Parathyroid adenoma (tissue), 2 donors: ENCODE measurements at regions not wholly inside any gene's neighbourhood (a gene's known extent, or its start where the extent isn't known, plus 50 kb on each side); places are given as distances from the start of the nearest gene placed in this dataset.

Experiments used
- H2AFZ ChIP-seq: fragments of 300-600 bp; sonication (generic); one replicate; pipeline ENCODE4 v1.7.0; 2017; ENCODE audit warnings: antibody characterized with exemption, mild to moderate bottlenecking
- H3K27ac ChIP-seq: fragments of 300-600 bp; sonication (generic); one replicate; pipeline ENCODE4 v1.7.0; 2017
- H3K27me3 ChIP-seq: fragments of 300-600 bp; sonication (generic); one replicate; pipeline ENCODE4 v1.7.0; 2017; ENCODE audit warnings: low read length; ENCODE audit not compliant: control insufficient read depth, insufficient read depth
- H3K36me3 ChIP-seq: fragments of 300-600 bp; sonication (generic); one replicate; pipeline ENCODE4 v1.7.0; 2017; ENCODE audit warnings: low read length; ENCODE audit not compliant: control insufficient read depth, insufficient read depth
- H3K4me1 ChIP-seq: fragments of 300-600 bp; sonication (generic); one replicate; pipeline ENCODE4 v1.7.0; 2017; ENCODE audit warnings: control low read depth
- H3K4me2 ChIP-seq: fragments of 300-600 bp; sonication (generic); one replicate; pipeline ENCODE4 v1.7.0; 2017; ENCODE audit warnings: low read length
- H3K4me3 ChIP-seq: fragments of 300-600 bp; sonication (generic); one replicate; pipeline ENCODE4 v1.7.0; 2017; ENCODE audit warnings: low read depth, low read length
- H3K79me2 ChIP-seq: fragments of 300-600 bp; sonication (generic); one replicate; pipeline ENCODE4 v1.7.0; 2017; ENCODE audit warnings: control low read depth
- H3K9ac ChIP-seq: fragments of 300-600 bp; sonication (generic); one replicate; pipeline ENCODE4 v1.7.0; 2017; ENCODE audit warnings: mild to moderate bottlenecking
- H3K9me3 ChIP-seq: fragments of 300-600 bp; sonication (generic); one replicate; pipeline ENCODE4 v1.7.0; 2017; ENCODE audit warnings: low read length; ENCODE audit not compliant: control insufficient read depth
- CTCF ChIP-seq: fragments of 300-600 bp; sonication (generic); IDR thresholded peaks from one replicate; pipeline ENCODE4 v1.7.0; 2017; ENCODE audit warnings: antibody characterized with exemption, mild to moderate bottlenecking
- donor health status: primary hyperparathyroidism.

DNA sequence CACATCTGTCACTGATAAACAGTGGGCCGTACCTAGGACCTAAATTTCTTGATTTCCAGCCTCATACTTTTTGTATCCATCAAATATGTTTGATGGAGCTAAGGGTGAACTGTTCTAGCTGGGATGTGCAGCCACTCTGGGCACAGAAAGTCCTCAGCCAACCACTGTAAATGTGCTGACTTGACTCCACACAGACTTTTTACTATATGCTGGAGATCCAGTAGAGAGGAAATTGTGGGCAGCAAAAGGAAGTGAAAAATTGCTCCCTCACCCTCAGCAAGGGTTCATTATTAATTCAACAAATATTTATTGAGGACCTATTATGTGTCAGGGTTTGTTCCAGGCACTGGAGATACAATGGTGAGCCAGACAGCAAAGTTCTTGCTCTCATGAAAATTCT lies 54.2 kb upstream of the AMPD3 start:
- Histone ChIP-seq H3K9ac (no peak overlapping the region), H2AFZ (no peak overlapping the region), H3K36me3 (no peaks in the 10 kb centered on the region), H3K4me2 (no peak overlapping the region), H3K4me3 (no peak overlapping the region), H3K79me2 (no peaks in the 10 kb centered on the region), H3K9me3 (no peaks in the 10 kb centered on the region), H3K27ac (no peak overlapping the region), H3K4me1 (peaks cover under 1% of the 10 kb centered on the region), H3K27me3 (no peaks in the 10 kb centered on the region)
- TF ChIP-seq CTCF = no peak

- Histone ChIP-seq H2AFZ (no peak overlapping the region), H3K4me3 (no peak overlapping the region), H3K4me1 (peaks cover 2% of the 10 kb centered on the region), H3K27me3 (no peaks in the 10 kb centered on the region), H3K9me3 (no peaks in the 10 kb centered on the region), H3K4me2 (no peak overlapping the region), H3K79me2 (no peaks in the 10 kb centered on the region), H3K36me3 (no peaks in the 10 kb centered on the region), H3K9ac (no peak overlapping the region), H3K27ac (no peak overlapping the region)
- no peak for TF ChIP-seq CTCF
Observed at GRCh38 chr11:10401256-10401655, 53.8 kb upstream of the AMPD3 start.

DNA sequence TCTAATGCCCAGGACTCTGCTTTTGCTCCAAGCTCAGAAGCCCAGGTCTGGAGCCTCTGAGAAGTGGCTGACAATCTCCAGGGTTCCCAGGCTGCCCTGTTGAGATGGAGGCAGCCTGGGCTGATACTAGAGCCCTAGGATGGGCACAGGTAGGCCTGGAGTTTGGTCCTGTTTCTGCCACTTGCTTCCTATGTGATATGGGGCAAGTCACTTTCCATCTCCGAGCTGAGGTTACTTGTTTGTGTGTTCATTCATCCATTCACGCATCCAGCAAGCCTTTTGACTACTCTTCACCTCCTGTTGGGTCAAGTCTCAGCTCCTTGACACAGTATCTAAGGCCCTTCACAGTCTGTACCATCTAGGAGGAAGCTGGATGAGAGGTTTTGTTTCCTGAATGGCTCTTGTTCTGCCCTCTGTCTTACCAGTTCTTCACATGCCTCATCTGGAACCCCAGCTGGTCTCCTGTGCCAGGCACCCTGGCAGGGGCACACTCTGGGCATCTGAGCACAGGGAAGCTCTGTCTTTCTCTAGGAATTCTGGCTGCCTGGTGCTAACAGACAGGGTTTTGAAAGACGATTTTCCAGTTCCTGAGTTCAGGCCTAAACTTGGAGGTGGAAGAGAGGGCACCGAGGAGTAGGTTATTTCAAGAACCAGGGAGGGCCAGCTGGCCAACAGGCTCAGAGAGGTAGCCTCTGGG lies 53.2 kb upstream of the AMPD3 start:
- H3K79me2 ChIP-seq = no peaks in the 10 kb centered on the region
- no peak for TF ChIP-seq CTCF
- H3K27ac ChIP-seq = no peak overlapping the region
- no peaks in the 10 kb centered on the region for H3K27me3 ChIP-seq
- H3K4me3 ChIP-seq = no peak overlapping the region
- H3K36me3 ChIP-seq = no peaks in the 10 kb centered on the region
- peaks cover 2% of the 10 kb centered on the region for H3K4me1 ChIP-seq
- H2AFZ ChIP-seq = no peak overlapping the region
- no peaks in the 10 kb centered on the region for H3K9me3 ChIP-seq
- H3K9ac ChIP-seq = no peak overlapping the region
- H3K4me2 ChIP-seq = no peak overlapping the region
